K562 (cell line): ENCODE measurements at regions not wholly inside any gene's neighbourhood (a gene's known extent, or its start where the extent isn't known, plus 50 kb on each side); places are given as distances from the start of the nearest gene placed in this dataset.
A peak's percentile ranks its signal among the peaks of the same experiment; 100 is the strongest.

Experiments
- ATAC-seq: fragments of 200-7000 bp; cut with Tn5 transposase; 3 replicates; pipeline ENCODE4 v1.9.1; 2020; ENCODE audit warnings: moderate library complexity
- BruUV-seq: library from RNA; stranded (reverse); fragments of 400-500 nt; replicated peaks from 2 replicates; lab custom pipeline; 2021; lab: Mats Ljungman, UMichigan
- CTCF ChIA-PET: fragments of 300-600 bp; formaldehyde crosslinking; extraction: SDS; loops from one replicate; lab custom pipeline; 2021; ENCODE audit warnings: low intra/inter-chr PET ratio; lab: Yijun Ruan, JAX
- POLR2A ChIA-PET: fragments of 300-600, 350-650 bp; sonication (Branson Sonifier 250); formaldehyde crosslinking; extraction: SDS; loops from one replicate; lab custom pipeline; 2021; ENCODE audit warnings: antibody characterized with exemption, inconsistent platforms; lab: Yijun Ruan, JAX
- DNase-seq, 4 experiments: peaks; one replicate each; pipeline versions ENCODE4 v3.0.0 to v3.0.0-alpha.2; 2011 to 2018; ENCODE audit warnings: low spot score in 3 of 4, mixed read lengths in 3 of 4; ENCODE audit errors: extremely low read depth in 1 of 4
- FAIRE-seq: peaks from 2 replicates; lab custom pipeline; 2011; peaks lifted over from hg19 to GRCh38; lab: Jason Lieb, UNC
- H2AFZ ChIP-seq: 2 replicates; pipeline ENCODE4 v1.6.0; 2011; ENCODE audit warnings: low read depth, low read length, control low read depth, inconsistent platforms
- H3K27ac ChIP-seq: fragments of 200-600 bp; 3 replicates; pipeline ENCODE4 v1.8.0; 2011; ENCODE audit warnings: low read depth, mild to moderate bottlenecking, control low read depth, inconsistent platforms, low read length, moderate library complexity, mixed read lengths; ENCODE audit errors: extremely low read depth
- H3K27me3 ChIP-seq, 2 experiments: fragments of 300-600 bp in 1 of 2; 2 replicates in 1 of 2; 3 replicates in 1 of 2; pipeline versions ENCODE4 v1.6.0 to v1.8.0; 2011; ENCODE audit warnings: inconsistent platforms in 2 of 2, low read length in 2 of 2, mild to moderate bottlenecking in 1 of 2, mixed read lengths in 1 of 2, moderate library complexity in 1 of 2; ENCODE audit not compliant: control insufficient read depth in 2 of 2, insufficient read depth in 2 of 2
- H3K36me3 ChIP-seq: fragments of 300-600 bp; 3 replicates; pipeline ENCODE4 v1.8.0; 2011; ENCODE audit warnings: mild to moderate bottlenecking, low read length, inconsistent platforms; ENCODE audit not compliant: control insufficient read depth, insufficient read depth
- H3K4me1 ChIP-seq, 2 experiments: fragments of 200-600 bp in 1 of 2; replicated peaks in 1 of 2; 2 replicates in 1 of 2; 3 replicates in 1 of 2; pipeline versions ENCODE4 v1.5.1 to v1.8.0; 2011; ENCODE audit warnings: inconsistent platforms in 2 of 2, low read length in 2 of 2, mild to moderate bottlenecking in 1 of 2, mixed read lengths in 1 of 2, moderate library complexity in 1 of 2; ENCODE audit not compliant: control insufficient read depth in 2 of 2, insufficient read depth in 2 of 2
- H3K4me2 ChIP-seq: 2 replicates; pipeline ENCODE4 v1.6.1; 2011; ENCODE audit warnings: low read length, control low read depth, inconsistent platforms, mixed read lengths; ENCODE audit not compliant: insufficient read depth
- H3K4me3 ChIP-seq: fragments of 200-600 bp; sonication (generic), shearing (Covaris generic); 2 replicates; pipeline ENCODE4 v1.5.1; 2016; ENCODE audit warnings: control low read depth, inconsistent platforms
- H3K79me2 ChIP-seq: fragments of 200-600 bp; 3 replicates; pipeline ENCODE4 v1.8.0; 2011; ENCODE audit warnings: low read length, inconsistent platforms; ENCODE audit not compliant: control insufficient read depth, insufficient read depth
- H3K9ac ChIP-seq, 2 experiments: 2 replicates each; pipeline versions ENCODE4 v1.6.0 to v1.6.1; 2011; ENCODE audit warnings: low read depth in 2 of 2, low read length in 2 of 2, control low read depth in 1 of 2, inconsistent platforms in 1 of 2, mild to moderate bottlenecking in 1 of 2, mixed read lengths in 1 of 2; ENCODE audit not compliant: insufficient read depth in 1 of 2
- H3K9me1 ChIP-seq: one replicate; pipeline ENCODE4 v1.6.0; 2011; ENCODE audit warnings: inconsistent platforms, mild to moderate bottlenecking, low read length, moderate library complexity; ENCODE audit not compliant: control insufficient read depth, insufficient read depth
- H3K9me3 ChIP-seq: replicated peaks from 2 replicates; pipeline ENCODE4 v1.5.1; 2011; ENCODE audit warnings: low read depth, low read length, inconsistent platforms; ENCODE audit not compliant: control insufficient read depth, insufficient read depth
- H4K20me1 ChIP-seq: replicated peaks from 2 replicates; pipeline ENCODE4 v1.6.1; 2011; ENCODE audit warnings: low read length, inconsistent platforms, mixed read lengths; ENCODE audit not compliant: control insufficient read depth, insufficient read depth
- ARHGAP35 ChIP-seq: fragments of 450-650 bp; IDR thresholded peaks from 2 replicates; pipeline ENCODE4 v1.6.1; 2018; ENCODE audit not compliant: partially characterized antibody
- ERF ChIP-seq: fragments of 450-650 bp; formaldehyde crosslinking; IDR thresholded peaks from 2 replicates; pipeline ENCODE4 v1.4.0; 2020; ENCODE audit warnings: mild to moderate bottlenecking, mixed read lengths
- FOXJ2 ChIP-seq: fragments of 200-800 bp; sonication (Bioruptor generic); IDR thresholded peaks from 2 replicates; pipeline ENCODE4 v1.6.1; 2016; ENCODE audit warnings: missing genetic modification characterization, missing compliant biosample characterization
- GTF2B ChIP-seq: IDR thresholded peaks from 2 replicates; pipeline ENCODE4 v1.6.1; 2011; ENCODE audit not compliant: insufficient read length; ENCODE audit errors: extremely low read depth
- NR2C2 ChIP-seq, 2 experiments: fragments of 200-800 bp in 1 of 2; sonication (Bioruptor generic) in 1 of 2; sonication (generic) in 1 of 2; formaldehyde crosslinking in 1 of 2; IDR thresholded peaks; 2 replicates each; pipeline versions ENCODE4 v1.6.1 to v1.8.0; 2016 to 2022; ENCODE audit warnings: mild to moderate bottlenecking in 1 of 2, missing compliant biosample characterization in 1 of 2, missing genetic modification characterization in 1 of 2, missing genetic modification reagents in 1 of 2
- POLR3A ChIP-seq: IDR thresholded peaks from 2 replicates; pipeline ENCODE4 v1.6.1; 2011; ENCODE audit warnings: borderline replicate concordance, mild to moderate bottlenecking, moderate library complexity; ENCODE audit not compliant: insufficient read length, insufficient read depth; ENCODE audit errors: extremely low read depth
- SMAD4 ChIP-seq: fragments of 250-450 bp; sonication (Bioruptor Pico); conservative IDR thresholded peaks from 2 replicates; pipeline ENCODE4 v1.8.0; 2021; ENCODE audit warnings: inconsistent platforms, mild to moderate bottlenecking, moderate library complexity
- TAF1 ChIP-seq: IDR thresholded peaks from 2 replicates; pipeline ENCODE4 v1.6.1; 2011; ENCODE audit warnings: mild to moderate bottlenecking, low read length, moderate library complexity; ENCODE audit not compliant: insufficient read depth, control insufficient read depth, severe bottlenecking; ENCODE audit errors: extremely low read depth
- TFAM ChIP-seq: fragments of 250-450 bp; sonication (Bioruptor Pico); conservative IDR thresholded peaks from 2 replicates; pipeline ENCODE4 v1.5.0; 2021; ENCODE audit warnings: mild to moderate bottlenecking, moderate library complexity
- TOE1 ChIP-seq, 2 experiments: fragments of 450-650 bp in 1 of 2; sonication (generic) in 1 of 2; formaldehyde crosslinking in 1 of 2; IDR thresholded peaks; 2 replicates each; pipeline versions ENCODE4 v1.7.1 to v1.8.0; 2016 to 2022; ENCODE audit warnings: borderline replicate concordance in 2 of 2, mild to moderate bottlenecking in 2 of 2, antibody characterized with exemption in 1 of 2, inconsistent platforms in 1 of 2, low read depth in 1 of 2, missing genetic modification reagents in 1 of 2, moderate library complexity in 1 of 2
- YBX1 ChIP-seq: fragments of 450-650 bp; IDR thresholded peaks from 2 replicates; pipeline ENCODE4 v1.7.1; 2016; ENCODE audit warnings: mild to moderate bottlenecking
- ZNF507 ChIP-seq: conservative IDR thresholded peaks from 2 replicates; pipeline ENCODE4 v1.6.1; 2017; ENCODE audit warnings: missing genetic modification characterization, missing compliant biosample characterization
- WGBS: fragments of 100-300 bp; shearing (Covaris generic); methylation state at CpG from one replicate; pipeline ENCODE4 v1.1.6; 2016; ENCODE audit warnings: low coverage, mixed read lengths; ENCODE audit not compliant: insufficient coverage; ENCODE audit errors: missing lambda C conversion rate; 5-methylcytosine and 5-hydroxymethylcytosine counted together
- in situ Hi-C: fragments of 300-500 bp; cut with MboI; formaldehyde crosslinking; loops from 4 replicates; pipeline ENCODE4 v1.15.0; 2018; ENCODE audit warnings: inconsistent platforms, mixed read lengths
- intact Hi-C: fragments of 100-400 bp; cut with micrococcal nuclease; formaldehyde crosslinking; loops from 2 replicates; pipeline ENCODE4 v1.14.2; 2022

GRCh38 chr9:105846825-105847224, 152.5 kb downstream of the TMEM38B start:
- no peak for FAIRE-seq
- in situ Hi-C loops: loop anchor here (25.0 kb wide), 1 partner anchor 235 kb away; no protein-coding TSS in a partner anchor

GRCh38 chr9:105850852-105851500, 156.6 kb downstream of the TMEM38B start:
- TF ChIP-seq TAF1 (no peak), GTF2B (no peak), TFAM (CRISPR knock-in tag) (no peak), FOXJ2 (tag) (no peak), SMAD4 (CRISPR knock-in tag) (no peak), YBX1 (no peak), ERF (CRISPR knock-in tag) (no peak), POLR3A (no peak), TOE1 (IDR thresholded peaks at IDR 0.05; ENCODE audit: borderline replicate concordance) (no peak), TOE1 (CRISPR knock-in tag; IDR thresholded peaks at IDR 0.05; ENCODE audit: borderline replicate concordance, low read depth) (no peak), NR2C2 (CRISPR knock-in tag; IDR thresholded peaks at IDR 0.05) (no peak), NR2C2 (tag; IDR thresholded peaks at IDR 0.05) (no peak)
- intact Hi-C loops (no loop called here), in situ Hi-C loops (no loop called here)
- WGBS: 34% methylated on average over 4 of the region's 4 CpGs
- no peaks in the 10 kb centered on the region for H3K36me3 ChIP-seq
- H3K9me1 ChIP-seq: no peaks in the 10 kb centered on the region
- no peak for DNase-seq
- no peak overlapping the region for H3K27ac ChIP-seq
- no peak overlapping the region for H3K9ac ChIP-seq
- BruUV-seq: no TSS peak
- H3K4me2 ChIP-seq: no peak overlapping the region
- H3K79me2 ChIP-seq: no peaks in the 10 kb centered on the region
- no peak for ATAC-seq
- no peaks in the 10 kb centered on the region for H3K9me3 ChIP-seq
- no peak overlapping the region for H2AFZ ChIP-seq
- no peak overlapping the region for H3K4me3 ChIP-seq
- no peak for FAIRE-seq
- CTCF ChIA-PET: no interaction called here
- H3K27me3 ChIP-seq: no peaks in the 10 kb centered on the region
- POLR2A ChIA-PET: interaction anchor here (1.0 kb wide), 1 partner anchor 28 kb away, joined by 4 read pairs; no protein-coding TSS in a partner anchor
- H3K4me1 ChIP-seq: no peaks in the 10 kb centered on the region
- no peaks in the 10 kb centered on the region for H4K20me1 ChIP-seq

More at GRCh38 chr9:105846825-105847224, 152.5 kb downstream of the TMEM38B start:
- ATAC-seq (no peak), DNase-seq (no peak)
- TF ChIP-seq ZNF507: peak; percentile 94
- no peak for TF ChIP-seq ARHGAP35
- H3K27ac ChIP-seq: no peak overlapping the region
- H3K9me3 ChIP-seq: no peaks in the 10 kb centered on the region
- H3K4me1 ChIP-seq: no peaks in the 10 kb centered on the region
- no peaks in the 10 kb centered on the region for H3K27me3 ChIP-seq
- no peak overlapping the region for H2AFZ ChIP-seq
- CTCF ChIA-PET: no interaction called here
- no TSS peak for BruUV-seq
- WGBS: 29% methylated on average over 1 of the region's 1 CpG
- H3K36me3 ChIP-seq: no peaks in the 10 kb centered on the region
- intact Hi-C loops: no loop called here
- H3K4me2 ChIP-seq: no peak overlapping the region
- POLR2A ChIA-PET: no interaction called here
- no peak overlapping the region for H3K4me3 ChIP-seq
- no peaks in the 10 kb centered on the region for H3K9me1 ChIP-seq
- no peak overlapping the region for H3K9ac ChIP-seq
- H4K20me1 ChIP-seq: no peaks in the 10 kb centered on the region
- no peaks in the 10 kb centered on the region for H3K79me2 ChIP-seq
